NT2/D1 (cell line): ENCODE measurements at regions not wholly inside any gene's neighbourhood (a gene's known extent, or its start where the extent isn't known, plus 50 kb on each side); places are given as distances from the start of the nearest gene placed in this dataset.

ENCODE experiments used
- SUZ12 ChIP-seq: IDR thresholded peaks from 2 replicates; pipeline ENCODE4 v1.6.1; 2011; ENCODE audit not compliant: insufficient read length, insufficient read depth; ENCODE audit errors: extremely low read depth
- YY1 ChIP-seq: IDR thresholded peaks from 2 replicates; pipeline ENCODE4 v1.6.1; 2011; ENCODE audit not compliant: insufficient read length, insufficient read depth
- ZNF274 ChIP-seq: IDR thresholded peaks from 2 replicates; pipeline ENCODE4 v1.6.1; 2011; ENCODE audit warnings: mild to moderate bottlenecking, low read depth, low read length

DNA sequence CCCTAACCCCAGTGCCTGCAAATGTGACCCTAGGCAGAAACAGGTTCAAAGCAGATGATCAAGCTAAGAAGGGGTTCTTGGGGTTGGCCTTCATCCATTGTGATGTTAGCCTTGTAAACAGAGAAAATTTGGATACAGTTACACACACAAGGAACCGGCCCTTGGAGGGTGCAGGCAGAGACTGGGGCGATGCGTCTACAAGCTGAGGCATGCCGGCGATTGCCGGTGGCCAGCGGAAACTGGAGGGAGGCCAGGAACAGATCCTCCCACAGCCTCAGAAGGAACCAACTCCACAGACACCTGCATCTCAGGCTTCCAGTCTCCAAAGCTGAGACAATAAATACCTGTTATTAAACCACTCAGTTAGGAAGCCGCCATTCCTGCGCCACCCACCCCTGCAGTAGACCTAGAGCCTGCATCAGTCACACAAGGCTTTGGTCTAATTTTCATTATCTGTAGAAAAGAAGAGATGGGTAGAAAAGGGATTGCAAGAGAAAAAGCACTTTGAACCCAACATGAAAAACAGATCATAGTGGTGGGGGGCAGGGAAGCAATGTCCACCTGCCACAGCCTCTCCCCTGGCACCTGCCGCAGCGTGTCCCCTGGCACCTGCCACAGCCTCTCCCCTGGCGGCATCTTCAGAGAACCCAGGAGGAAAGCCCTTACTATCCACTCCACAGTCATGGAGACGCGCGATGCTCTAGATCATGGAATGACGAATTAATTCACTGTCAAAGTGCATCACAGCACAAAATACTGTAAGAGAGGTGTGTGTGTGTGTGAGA, 119.7 kb upstream of the SOX1 start:
- TF ChIP-seq YY1 (no peak), SUZ12 (no peak), ZNF274 (no peak)
